K562 (cell line): ENCODE measurements at regions not wholly inside any gene's neighbourhood (a gene's known extent, or its start where the extent isn't known, plus 50 kb on each side); places are given as distances from the start of the nearest gene placed in this dataset.
A peak's percentile ranks its signal among the peaks of the same experiment; 100 is the strongest.

Experiments used
- ATF7 ChIP-seq: fragments of 450-650 bp; IDR thresholded peaks from 2 replicates; pipeline ENCODE4 v1.7.1; 2014; ENCODE audit warnings: mild to moderate bottlenecking, moderate library complexity
- BCL6 ChIP-seq: fragments of 250-450 bp; sonication (Bioruptor Pico); IDR thresholded peaks from 2 replicates; pipeline ENCODE4 v1.4.0; 2020
- BRD4 ChIP-seq: fragments of 200-600 bp; sonication (generic); IDR thresholded peaks from 2 replicates; pipeline ENCODE4 v1.6.1; 2017; ENCODE audit warnings: inconsistent platforms
- CREB1 ChIP-seq, 2 experiments: sonication (generic) in 1 of 2; formaldehyde crosslinking in 1 of 2; IDR thresholded peaks; 2 replicates each; pipeline versions ENCODE4 v1.6.1 to v1.8.0; 2012 to 2022; ENCODE audit warnings: inconsistent platforms in 1 of 2, mild to moderate bottlenecking in 1 of 2, missing genetic modification reagents in 1 of 2, moderate library complexity in 1 of 2
- E2F8 ChIP-seq: fragments of 450-650 bp; IDR thresholded peaks from 2 replicates; pipeline ENCODE4 v1.7.1; 2018; ENCODE audit warnings: mild to moderate bottlenecking, low read depth; ENCODE audit not compliant: partially characterized antibody
- FOXO4 ChIP-seq: fragments of 450-650 bp; formaldehyde crosslinking; IDR thresholded peaks from 2 replicates; pipeline ENCODE4 v1.4.0; 2020; ENCODE audit warnings: mild to moderate bottlenecking, moderate library complexity
- HCFC1 ChIP-seq: IDR thresholded peaks from 2 replicates; pipeline ENCODE4 v1.6.1; 2012; ENCODE audit warnings: low read depth, low read length, improper control_type of control experiment
- HDAC1 ChIP-seq, 2 experiments: fragments of 450-650 bp; IDR thresholded peaks; 2 replicates each; pipeline ENCODE4 v1.6.1; 2016 to 2017; ENCODE audit warnings: inconsistent platforms in 1 of 2, mild to moderate bottlenecking in 1 of 2, moderate library complexity in 1 of 2
- ILF3 ChIP-seq: fragments of 450-650 bp; IDR thresholded peaks from 2 replicates; pipeline ENCODE4 v1.6.1; 2018; ENCODE audit warnings: antibody characterized with exemption, mild to moderate bottlenecking, moderate library complexity, borderline replicate concordance
- KLF6 ChIP-seq: fragments of 250-450 bp; sonication (Bioruptor Pico); IDR thresholded peaks from 2 replicates; pipeline ENCODE4 v1.4.0; 2020; ENCODE audit warnings: mild to moderate bottlenecking, moderate library complexity, borderline replicate concordance
- RB1 ChIP-seq: fragments of 450-650 bp; IDR thresholded peaks from 2 replicates; pipeline ENCODE4 v1.6.1; 2017; ENCODE audit warnings: low read depth, mild to moderate bottlenecking
- RBM22 ChIP-seq: fragments of 200-400 bp; formaldehyde crosslinking; IDR thresholded peaks from 2 replicates; pipeline ENCODE4 v1.6.1; 2018; ENCODE audit warnings: low read length, low read depth; ENCODE audit not compliant: poor library complexity, severe bottlenecking
- RFX5 ChIP-seq: IDR thresholded peaks from 2 replicates; pipeline ENCODE4 v1.6.1; 2011; ENCODE audit warnings: low read depth, mild to moderate bottlenecking, improper control_type of control experiment, low read length
- ZBED1 ChIP-seq: IDR thresholded peaks from 2 replicates; pipeline ENCODE4 v1.6.1; 2014
- ZBTB34 ChIP-seq: fragments of 250-450 bp; sonication (Bioruptor Pico); IDR thresholded peaks from 2 replicates; pipeline ENCODE4 v1.8.0; 2021; ENCODE audit warnings: mild to moderate bottlenecking, moderate library complexity
- ZC3H11A ChIP-seq: IDR thresholded peaks from 2 replicates; pipeline ENCODE4 v1.6.1; 2012; ENCODE audit warnings: low read depth, low read length, improper control_type of control experiment
- ZFP91 ChIP-seq: sonication (generic); formaldehyde crosslinking; IDR thresholded peaks from 2 replicates; pipeline ENCODE4 v1.8.0; 2022; ENCODE audit warnings: mild to moderate bottlenecking, missing genetic modification reagents
- ZNF253 ChIP-seq: fragments of 250-450 bp; sonication (Bioruptor Pico); conservative IDR thresholded peaks from 2 replicates; pipeline ENCODE4 v1.6.1; 2021; ENCODE audit warnings: mild to moderate bottlenecking
- ZNF3 ChIP-seq: fragments of 250-450 bp; sonication (Bioruptor Pico); IDR thresholded peaks from 2 replicates; pipeline ENCODE4 v1.5.0; 2021; ENCODE audit warnings: mild to moderate bottlenecking, moderate library complexity
- ZSCAN29 ChIP-seq: fragments of 450-650 bp; IDR thresholded peaks from 2 replicates; pipeline ENCODE4 v1.6.1; 2017
- TF ChIP-seq, protein P1 (sequence below): fragments of 450-650 bp; formaldehyde crosslinking; IDR thresholded peaks from 2 replicates; pipeline ENCODE4 v1.4.0; 2022; ENCODE audit warnings: missing genetic modification characterization

GRCh38 chr6:26205161-26205624 lies 118.0 kb downstream of the HFE start (continued):
- TF ChIP-seq BCL6 (peak; percentile 51; the same call in 1 of the 2 replicates), RFX5 (no peak), BRD4 (peak; percentile 97), RBM22 (no peak), ZBED1 (0 out of 2 replicates have a peak, but pooled peaks have one; percentile 8), ZFP91 (CRISPR knock-in tag) (no peak), ILF3 (peak; percentile 86), ATF7 (no peak), ZBTB34 (CRISPR knock-in tag) (no peak), KLF6 (peak; percentile 48; the same call in 1 of the 2 replicates), CREB1 (IDR thresholded peaks at IDR 0.05) (no peak), CREB1 (CRISPR knock-in tag; IDR thresholded peaks at IDR 0.05) (no peak; the same call in 1 of the 2 replicates), FOXO4 (CRISPR knock-in tag) (no peak; the same call in 1 of the 2 replicates), ZSCAN29 (no peak), HCFC1 (no peak), E2F8 (no peak), ZNF3 (CRISPR knock-in tag) (no peak; the same call in 1 of the 2 replicates), ZC3H11A (no peak), ZNF253 (peak; percentile 84; the same call in 1 of the 2 replicates), RB1 (no peak), HDAC1 (IDR thresholded peaks at IDR 0.05) (no peak)
- TF ChIP-seq, protein P1, sequence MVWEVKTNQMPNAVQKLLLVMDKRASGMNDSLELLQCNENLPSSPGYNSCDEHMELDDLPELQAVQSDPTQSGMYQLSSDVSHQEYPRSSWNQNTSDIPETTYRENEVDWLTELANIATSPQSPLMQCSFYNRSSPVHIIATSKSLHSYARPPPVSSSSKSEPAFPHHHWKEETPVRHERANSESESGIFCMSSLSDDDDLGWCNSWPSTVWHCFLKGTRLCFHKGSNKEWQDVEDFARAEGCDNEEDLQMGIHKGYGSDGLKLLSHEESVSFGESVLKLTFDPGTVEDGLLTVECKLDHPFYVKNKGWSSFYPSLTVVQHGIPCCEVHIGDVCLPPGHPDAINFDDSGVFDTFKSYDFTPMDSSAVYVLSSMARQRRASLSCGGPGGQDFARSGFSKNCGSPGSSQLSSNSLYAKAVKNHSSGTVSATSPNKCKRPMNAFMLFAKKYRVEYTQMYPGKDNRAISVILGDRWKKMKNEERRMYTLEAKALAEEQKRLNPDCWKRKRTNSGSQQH (CRISPR knock-in tag) = peak; percentile 93
